ENCODE measurements at regions not wholly inside any gene's neighbourhood (a gene's known extent, or its start where the extent isn't known, plus 50 kb on each side); places are given as distances from the start of the nearest gene placed in this dataset.
"Not testable (repeated sequence)": the region's sequence is repeated elsewhere in the genome, so short reads cannot be mapped to it uniquely, and the experiment has no call there.

GRCh38 chr2:238714038-238714528 is 133.8 kb upstream of the TWIST2 start:
- no peak for DNase-seq

DNA sequence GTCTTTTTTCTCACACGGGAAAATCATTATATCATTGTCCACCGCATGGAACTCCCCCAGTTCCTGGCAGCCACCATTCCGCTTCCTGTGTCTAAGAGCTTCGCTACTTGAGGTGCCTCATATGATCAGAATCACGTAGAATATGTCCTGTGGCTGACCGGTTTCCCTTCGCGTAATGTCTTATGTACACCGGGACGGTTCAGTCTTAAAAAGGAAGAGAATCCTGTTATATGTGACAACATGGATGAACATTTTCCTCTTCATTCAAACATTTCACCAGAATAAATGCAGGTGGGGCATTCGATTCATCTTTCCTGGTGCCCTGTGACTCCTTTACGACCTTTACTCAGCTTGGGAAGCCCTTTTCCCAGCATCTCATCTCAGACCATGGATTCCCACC is 131.7 kb upstream of the TWIST2 start:
- no peak for DNase-seq

- no peak for DNase-seq
Observed at GRCh38 chr2:238716585-238716984, 131.3 kb upstream of the TWIST2 start.

- no peak for DNase-seq
Observed at GRCh38 chr2:238717084-238717483, 130.8 kb upstream of the TWIST2 start.

GRCh38 chr2:238719641-238720040 is 128.2 kb upstream of the TWIST2 start:
- no peak for DNase-seq

DNA sequence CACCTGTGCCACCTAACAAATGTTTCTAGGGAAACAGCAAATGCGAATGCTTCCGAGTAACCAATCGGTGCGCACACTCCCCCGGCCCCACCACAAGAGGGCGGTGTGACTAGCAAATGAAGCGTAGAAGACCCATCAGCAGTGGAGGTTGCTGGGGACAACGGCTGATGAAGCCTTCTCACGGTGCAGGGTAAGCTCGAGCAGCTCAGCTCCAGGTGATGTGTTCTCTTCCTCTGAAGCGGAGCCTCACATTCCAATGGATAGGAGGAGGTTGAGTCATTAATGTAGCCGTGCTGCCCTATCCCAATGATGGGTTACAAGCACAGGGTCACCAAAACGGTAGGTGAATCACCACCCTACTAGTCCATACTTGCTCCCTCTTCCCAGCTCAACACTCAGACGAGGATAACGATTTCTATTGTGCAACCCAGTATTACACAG is 127.6 kb upstream of the TWIST2 start:
- peak in 2 of 56 donors; percentile 9 for DNase-seq

- no peak for DNase-seq
Observed at GRCh38 chr2:238722181-238722580, 125.7 kb upstream of the TWIST2 start.

DNA sequence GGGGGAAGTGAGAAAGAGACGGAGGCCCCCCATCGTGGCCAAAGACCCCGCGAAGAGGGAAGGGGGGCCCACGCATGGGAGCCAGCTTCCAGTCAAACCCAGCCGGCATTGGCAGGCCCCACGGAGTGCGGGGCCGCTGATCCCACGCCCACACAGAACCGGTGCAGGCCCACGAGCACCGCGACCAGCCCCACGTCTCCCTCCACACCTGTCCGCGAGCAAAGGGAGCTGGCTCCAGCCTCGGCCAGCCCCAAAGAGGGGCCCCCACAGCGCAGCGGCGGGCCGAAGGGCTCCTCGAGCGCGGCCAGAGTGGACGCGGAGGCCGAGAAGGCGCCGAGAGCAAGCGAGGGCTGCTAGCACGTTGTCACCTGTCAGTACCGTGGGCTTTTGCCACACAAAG is 125.0 kb upstream of the TWIST2 start:
- DNase-seq, result no peak

DNA sequence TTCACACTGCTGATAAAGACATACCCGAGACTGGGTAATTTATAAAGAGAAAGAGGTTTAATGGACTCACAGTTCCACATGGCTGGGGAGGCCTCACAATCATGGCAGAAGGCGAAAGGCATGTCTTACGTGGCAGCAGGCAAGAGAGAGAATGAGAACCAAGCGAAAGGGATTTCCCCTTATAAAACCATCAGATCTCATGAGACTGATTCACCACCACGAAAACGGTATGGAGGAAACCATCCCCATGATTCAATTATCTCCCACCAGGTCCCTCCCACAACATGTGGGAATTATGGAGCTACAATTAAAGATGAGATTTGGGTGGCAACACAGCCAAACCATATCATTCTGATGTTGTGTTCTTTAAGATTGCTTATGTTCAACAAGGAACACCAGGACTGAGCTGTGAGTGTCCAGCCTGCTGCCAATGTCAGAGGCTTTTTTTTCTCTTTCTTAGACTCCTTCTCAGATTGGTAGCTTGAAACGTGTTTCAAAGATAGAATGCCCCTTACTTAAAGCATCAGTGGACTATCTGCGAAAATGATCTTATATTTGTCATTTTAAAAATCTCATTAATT is 124.1 kb upstream of the TWIST2 start:
- DNase-seq, result not testable (repeated sequence)

- no peak for DNase-seq
Observed at GRCh38 chr2:238724728-238725127, 123.2 kb upstream of the TWIST2 start.

DNA sequence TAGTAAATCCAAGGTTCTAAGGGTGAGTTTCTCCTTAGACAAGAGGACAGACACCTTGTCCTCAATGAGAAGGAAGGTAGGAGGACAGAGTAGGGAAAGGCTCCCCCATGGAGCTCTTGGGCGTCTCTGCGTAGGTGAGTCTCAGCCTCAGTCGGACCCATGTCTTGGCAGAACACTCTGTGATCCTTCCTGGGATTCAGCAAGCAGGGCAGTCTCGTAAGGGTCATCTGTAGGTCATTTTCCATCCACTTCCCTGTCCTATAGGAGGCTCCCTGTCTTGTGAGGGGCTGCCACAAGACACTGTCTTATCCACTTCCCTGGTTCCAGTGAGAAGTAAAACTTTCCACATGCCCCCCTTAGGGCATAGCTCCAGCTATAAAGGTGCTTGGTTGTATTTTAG is 122.6 kb upstream of the TWIST2 start:
- no peak for DNase-seq

DNA sequence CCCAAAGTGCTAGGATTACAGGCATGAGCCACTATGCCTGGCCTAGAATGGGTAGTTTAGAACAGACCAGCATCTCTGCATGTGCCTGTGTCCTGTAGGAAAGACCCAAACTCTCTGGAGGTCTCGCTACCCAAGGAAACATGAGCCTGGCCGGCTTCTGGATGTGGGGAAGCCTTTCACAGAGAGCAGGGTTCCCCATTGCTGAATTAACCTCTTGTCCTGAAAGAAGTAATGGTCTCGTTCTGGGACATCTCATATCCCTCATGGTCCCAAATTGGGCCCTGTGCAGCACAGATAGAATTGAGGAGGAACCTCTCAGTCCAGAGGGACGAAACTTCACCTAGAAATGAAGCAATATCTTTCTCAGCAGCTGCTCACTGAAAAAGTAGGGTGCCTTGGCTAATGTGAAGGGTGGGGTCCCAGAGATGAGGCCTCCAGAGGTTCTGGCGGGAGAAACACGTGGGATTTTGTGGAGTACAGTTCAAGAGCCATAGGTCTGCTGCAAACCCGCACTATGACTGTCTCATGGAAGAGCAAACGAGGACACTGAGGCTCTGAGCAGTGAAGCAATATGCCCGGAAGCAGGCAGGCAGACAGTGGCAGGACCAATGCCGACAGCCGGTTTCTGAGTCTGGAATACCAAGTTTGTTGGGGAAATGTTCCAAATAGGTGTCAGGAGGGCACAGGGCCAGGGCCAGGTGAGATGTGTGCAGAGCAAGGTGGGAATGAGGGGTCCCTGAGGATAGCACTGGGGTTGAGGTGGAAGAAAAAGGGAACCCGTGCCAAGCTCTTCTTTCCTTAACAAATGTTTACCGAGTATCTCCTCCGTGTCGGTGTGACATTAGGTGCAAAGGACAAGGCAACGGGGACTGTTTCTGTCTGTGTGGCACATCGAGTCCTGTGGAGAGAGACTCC is 121.0 kb upstream of the TWIST2 start:
- no peak for DNase-seq

- DNase-seq, result no peak
Observed at GRCh38 chr2:238727585-238728329, 120.1 kb upstream of the TWIST2 start.

- no peak for DNase-seq
Observed at GRCh38 chr2:238728330-238729260, 119.3 kb upstream of the TWIST2 start.

GRCh38 chr2:238729261-238729935 is 118.5 kb upstream of the TWIST2 start:
- no peak for DNase-seq

DNA sequence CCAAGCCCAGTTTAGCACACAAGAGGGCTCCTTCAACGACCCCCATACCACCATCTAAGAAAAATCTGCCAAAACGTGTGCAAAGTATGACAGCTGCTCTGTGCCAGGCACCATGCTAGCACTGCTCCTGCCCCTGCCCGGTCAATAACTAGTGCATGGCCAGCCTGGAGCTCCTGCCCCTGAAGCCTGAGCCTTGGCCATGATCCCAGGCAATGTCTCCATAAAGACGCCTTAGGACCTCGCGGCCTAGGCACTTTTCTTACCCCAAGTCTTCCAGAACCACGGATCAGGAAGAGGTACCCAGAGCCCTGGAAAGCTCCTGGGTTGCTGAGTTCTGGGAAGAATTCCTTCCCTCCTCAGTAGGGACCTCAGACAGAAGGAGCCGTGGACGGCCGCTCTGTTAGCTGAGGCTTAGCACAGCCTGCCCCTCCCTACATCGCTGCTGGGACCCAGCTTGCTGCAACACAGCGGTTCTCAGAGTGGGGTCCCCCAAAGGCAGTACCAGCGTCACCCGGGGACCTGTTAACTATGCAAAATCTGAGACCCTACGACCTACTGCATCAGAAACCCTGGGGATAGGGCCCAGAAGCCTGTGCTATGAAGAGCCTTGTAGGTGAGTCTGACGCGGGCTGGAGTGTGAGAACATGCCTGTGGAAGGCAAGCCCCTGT is 117.8 kb upstream of the TWIST2 start:
- DNase-seq, result no peak

DNA sequence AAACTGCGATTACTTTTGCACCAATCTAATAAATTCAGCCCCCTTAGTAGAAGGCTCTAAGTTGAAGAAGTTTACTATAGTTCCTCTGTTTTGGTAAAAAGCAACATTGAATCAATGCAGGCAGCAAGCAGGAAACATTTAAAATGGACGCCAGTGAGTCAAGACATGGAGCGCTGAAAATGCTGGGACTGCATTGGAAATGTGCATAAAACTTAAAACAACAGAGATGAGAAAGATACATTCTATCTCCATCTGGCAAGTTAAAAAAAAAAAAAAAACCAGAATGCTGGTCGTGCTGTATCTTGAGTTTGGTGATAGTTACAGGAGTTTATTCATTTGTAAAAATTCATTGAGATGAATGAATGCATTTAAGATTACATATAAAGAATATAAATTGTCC is 117.0 kb upstream of the TWIST2 start:
- no peak for DNase-seq

DNA sequence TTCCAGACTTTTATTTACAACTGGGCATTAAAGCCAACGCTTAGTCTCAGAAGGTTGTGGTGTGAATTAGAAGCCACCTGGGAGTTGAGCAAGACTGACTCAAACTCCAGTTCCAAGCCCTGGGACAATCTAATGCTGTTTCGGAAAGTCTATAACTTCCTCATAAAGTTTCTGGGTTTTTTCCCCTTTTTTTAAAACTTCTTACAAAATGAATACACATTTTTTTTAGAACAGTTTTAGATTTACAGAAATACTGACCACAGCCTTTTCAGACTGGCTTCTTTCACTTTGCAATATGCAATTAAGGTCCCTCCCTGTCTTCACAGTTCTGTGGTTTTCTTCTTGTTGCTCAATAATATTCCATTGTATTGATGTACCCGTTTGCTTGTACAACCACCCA is 115.9 kb upstream of the TWIST2 start:
- no peak for DNase-seq

GRCh38 chr2:238738917-238739316 is 109.0 kb upstream of the TWIST2 start:
- no peak for DNase-seq

DNA sequence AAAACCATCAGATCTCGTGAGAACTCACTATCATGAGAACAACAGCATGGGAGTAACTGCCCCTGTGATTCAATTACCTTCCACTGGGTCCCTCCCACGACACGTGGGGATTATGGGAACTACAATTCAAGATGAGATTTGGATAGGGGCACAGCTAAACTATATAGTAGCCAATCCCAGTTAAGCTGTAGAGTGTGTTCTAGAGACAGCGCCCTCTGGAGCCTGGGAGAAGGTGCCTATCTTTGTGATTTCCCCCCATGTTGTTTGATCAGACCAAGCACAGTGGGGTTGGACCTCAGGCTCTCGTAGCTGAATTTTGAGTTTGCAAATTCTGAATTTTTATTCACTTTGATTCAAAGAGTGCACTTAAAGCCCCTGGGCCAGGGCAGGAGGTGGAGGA is 108.2 kb upstream of the TWIST2 start:
- DNase-seq, result no peak
